Stimulated activated CD4-positive, alpha-beta T cell treated with anti-CD3 and anti-CD28 coated beads, Interleukin-12 subunit alpha, Interleukin-12 subunit beta, amount 100 ng/mL, for 48 hours (primary cell): ENCODE measurements at regions not wholly inside any gene's neighbourhood (a gene's known extent, or its start where the extent isn't known, plus 50 kb on each side); places are given as distances from the start of the nearest gene placed in this dataset.
"Not testable (repeated sequence)": the region's sequence is repeated elsewhere in the genome, so short reads cannot be mapped to it uniquely, and the experiment has no call there.

Experiments used
- DNase-seq, 3 donors: peaks; one replicate each; pipeline ENCODE4 v3.0.0-alpha.2; 2020; ENCODE audit warnings: low read depth in 2 of 3, low spot score in 1 of 3

GRCh38 chr12:61956545-61956944, 303.7 kb upstream of the USP15 start:
- no peak for DNase-seq

- no peak for DNase-seq
Measured at GRCh38 chr12:61974461-61974860, 285.7 kb upstream of the USP15 start.

GRCh38 chr12:61985830-61986229, 274.4 kb upstream of the USP15 start:
- no peak for DNase-seq

DNA sequence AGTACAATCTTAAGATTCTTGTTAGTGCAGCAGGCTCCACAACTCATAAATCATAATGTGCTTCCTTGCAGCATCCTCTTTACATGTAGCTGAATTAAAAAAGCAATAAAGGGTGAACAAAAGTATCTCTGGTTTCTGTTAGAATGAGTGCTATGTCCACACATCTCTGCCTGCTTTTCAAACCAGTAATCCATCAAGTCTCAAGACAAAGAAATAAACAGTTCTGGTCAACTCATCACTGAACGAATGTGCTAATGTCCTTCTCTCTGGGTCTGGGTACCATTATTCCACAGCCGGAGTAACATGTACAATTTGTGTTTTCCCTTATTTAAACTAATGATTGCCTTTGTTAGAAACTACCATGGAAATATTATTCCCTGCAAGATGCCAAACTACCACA, 273.0 kb upstream of the USP15 start:
- no peak for DNase-seq

DNA sequence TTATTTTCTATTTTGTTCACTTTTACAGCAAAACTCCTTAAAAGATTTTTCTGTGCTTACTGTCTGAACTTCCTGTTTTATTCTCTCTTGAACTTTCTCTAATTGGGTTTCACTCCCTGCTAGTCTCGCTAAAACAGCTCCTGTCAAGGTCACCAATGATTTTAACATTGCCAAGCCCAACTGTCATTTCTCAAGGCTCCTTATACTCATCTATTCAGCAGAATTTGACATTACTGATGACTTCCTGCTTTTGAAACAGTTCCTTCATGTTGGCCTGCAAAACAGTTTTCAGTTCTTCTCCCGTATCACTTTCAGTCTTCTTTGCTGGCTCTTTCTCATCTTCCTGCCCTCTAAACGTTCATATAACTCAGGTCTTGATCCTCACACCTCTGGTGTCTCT, 268.5 kb upstream of the USP15 start:
- no peak for DNase-seq

DNA sequence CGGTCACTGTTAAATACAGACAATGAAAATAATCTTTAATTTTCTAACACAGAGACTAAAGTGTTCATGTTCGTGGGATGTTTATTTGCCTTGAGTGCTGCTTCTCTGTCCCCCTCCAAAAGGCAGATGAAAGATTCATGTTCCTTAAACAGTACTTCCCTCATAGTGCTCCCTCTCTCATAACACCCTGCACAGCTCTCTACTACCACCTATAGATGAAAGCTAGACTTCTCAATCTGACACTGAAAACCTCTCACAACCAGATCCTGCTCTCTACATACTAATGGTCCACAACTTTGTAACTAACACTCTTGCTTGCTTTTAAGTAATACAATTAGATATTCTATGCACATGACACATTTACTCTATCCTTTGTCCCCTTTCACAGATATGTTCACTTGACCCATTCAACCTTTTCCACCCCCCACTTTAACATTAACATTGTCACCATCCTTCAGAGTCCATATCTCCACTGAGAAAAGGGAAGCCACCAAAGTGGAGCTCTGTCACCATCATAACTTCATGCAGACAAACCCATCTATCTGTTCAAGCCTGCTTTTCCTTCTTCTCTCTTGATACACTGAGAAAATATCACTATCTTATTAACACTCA, 266.4 kb upstream of the USP15 start:
- DNase-seq: no peak

DNA sequence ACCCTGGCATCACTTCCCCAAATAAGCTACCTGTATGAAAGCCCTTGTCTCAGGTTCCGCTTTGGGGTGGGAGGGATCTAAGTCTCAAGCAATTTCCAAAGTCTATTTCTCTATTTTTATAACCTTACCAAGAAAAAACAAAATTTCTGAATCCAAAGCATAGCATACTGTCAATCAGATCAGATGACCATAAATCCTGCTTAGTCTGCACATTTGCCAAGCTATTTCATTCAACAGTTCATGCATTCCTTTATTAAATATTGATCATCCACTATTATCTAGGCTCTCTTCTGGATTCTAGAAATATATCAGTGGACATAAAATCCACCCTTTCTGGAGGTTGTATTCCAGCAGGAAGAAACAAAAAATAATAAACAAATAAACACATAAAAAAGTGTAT, 263.5 kb upstream of the USP15 start:
- no peak for DNase-seq

DNA sequence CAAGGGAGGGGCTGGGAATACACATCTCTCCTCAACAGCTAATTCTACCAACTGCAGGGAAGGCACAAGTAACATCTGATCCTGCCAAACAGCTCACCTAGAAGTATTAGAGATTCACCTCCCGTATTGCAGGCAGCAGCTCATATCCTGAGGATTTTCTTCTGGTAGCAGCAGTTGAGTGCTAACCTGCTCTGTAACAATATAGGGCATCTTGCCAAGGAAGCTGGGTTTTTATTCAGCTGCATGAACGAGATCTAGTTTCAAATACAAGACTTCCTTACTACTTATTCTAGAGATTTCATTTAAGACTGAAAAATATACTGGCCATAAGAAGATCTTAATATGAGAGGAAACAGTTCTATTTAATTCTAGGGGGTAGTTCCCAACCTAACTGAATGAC, 261.4 kb upstream of the USP15 start:
- no peak for DNase-seq

DNA sequence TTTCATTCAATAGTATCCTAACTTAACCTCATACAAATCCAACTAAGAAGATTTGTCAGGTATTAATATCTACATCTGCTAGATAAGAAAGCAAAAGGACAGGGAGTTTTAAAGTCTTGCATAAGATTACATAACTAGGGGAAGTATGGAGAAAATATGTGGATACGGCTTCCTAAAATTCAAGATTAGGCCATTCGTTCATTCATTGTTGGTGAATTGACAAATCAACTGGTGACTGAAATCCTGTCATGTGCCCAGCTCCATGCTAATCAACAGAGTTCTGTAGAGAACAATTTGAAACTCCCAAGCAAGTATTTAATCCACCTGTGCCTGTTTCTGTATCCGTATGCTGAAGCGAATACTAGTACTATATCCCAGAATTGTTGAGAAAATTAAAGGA, 260.9 kb upstream of the USP15 start:
- DNase-seq: no peak

DNA sequence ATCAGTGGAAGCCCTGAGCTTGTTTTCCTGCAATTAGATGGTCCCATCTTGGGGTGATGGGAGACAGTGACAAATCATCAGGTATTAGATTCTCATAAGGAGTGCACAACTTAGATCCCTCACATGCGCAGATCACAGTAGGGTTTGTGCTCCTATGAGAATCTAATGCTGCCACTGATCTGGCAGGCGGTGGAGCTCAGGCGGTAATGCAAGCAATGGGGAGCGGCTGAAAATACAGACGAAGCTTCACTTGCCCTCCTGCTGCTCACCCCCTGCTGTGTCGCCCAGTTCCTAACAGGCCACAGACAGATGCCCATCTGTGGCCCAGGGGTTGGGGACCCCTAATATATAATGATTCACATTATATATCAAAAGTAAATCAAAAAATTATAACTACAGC, 258.8 kb upstream of the USP15 start:
- DNase-seq: no peak

DNA sequence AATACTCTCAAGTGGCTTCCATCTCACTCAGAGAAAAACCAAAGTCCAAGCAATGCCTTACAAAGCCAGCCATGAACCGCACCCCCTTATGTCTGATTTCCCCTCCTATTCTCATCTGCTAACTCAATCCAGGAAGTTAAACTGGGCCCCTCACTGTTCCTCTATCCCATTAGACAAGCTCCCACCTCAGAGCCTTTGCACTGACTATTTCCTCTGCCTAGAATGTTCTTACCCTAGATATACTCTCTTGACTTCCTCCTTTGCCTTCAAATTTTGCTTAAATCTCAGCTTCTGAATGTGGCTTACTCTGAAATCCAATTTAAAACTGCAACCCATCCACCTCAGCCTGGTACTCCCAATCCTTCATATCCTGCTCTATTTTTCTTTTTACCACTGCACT, 257.0 kb upstream of the USP15 start:
- DNase-seq: no peak

DNA sequence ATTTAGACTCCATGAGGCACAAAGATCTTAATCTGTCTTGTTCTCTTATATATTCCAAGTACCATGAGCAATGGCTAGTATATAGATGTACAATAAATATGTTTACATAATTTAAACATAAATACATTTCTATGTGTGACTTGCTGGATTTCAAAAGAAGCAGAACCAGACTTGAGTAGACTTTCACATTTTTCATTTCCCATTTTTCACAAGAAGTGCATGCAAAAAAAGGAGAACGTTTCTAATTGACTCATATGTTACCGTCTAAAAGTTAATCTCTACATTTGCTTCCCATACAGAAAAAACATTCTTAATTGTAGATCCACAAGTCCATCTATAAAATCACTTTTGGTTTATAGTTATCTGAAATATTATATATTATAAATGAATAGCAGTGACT, 256.5 kb upstream of the USP15 start:
- no peak for DNase-seq

- no peak for DNase-seq
Measured at GRCh38 chr12:62005615-62006014, 254.6 kb upstream of the USP15 start.

GRCh38 chr12:62006076-62006732, 254.0 kb upstream of the USP15 start:
- DNase-seq: peak in 1 of 3 donors; percentile 9

DNA sequence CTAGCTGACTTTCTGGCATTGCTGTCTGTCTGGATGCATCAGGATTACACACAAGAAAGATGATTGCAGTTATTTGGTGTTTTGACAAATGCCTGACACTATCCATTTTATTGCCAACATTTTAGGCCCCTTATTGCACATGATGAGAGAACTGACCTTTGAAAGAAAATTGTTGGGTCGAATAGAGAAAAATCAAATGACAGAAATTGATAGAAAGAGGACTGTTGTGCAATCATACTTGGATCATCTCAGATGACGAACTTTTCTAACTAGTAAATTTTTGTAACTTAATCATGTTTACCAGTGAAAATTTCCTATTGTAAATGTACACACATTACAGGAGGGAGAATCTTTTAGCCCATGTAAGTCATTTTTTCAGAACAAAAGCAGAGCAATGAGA, 251.5 kb upstream of the USP15 start:
- no peak for DNase-seq

DNA sequence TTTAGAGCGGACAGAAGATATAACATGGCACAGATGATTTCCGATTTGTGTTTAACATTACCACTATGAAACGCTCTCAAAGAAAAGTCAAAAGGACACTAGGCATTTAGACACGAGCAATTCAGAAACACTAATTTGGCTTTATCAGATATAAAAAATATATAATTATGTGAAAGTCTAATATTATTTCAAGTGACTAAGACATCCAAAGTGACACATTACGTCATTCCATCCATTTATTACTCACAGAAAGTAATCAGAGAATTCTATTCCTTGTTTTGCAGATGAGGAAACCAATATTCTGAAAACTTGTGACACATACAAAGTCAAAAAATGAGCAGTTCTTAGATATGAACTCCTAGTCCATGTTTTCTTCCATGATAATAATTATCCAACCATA, 250.8 kb upstream of the USP15 start:
- DNase-seq: no peak

DNA sequence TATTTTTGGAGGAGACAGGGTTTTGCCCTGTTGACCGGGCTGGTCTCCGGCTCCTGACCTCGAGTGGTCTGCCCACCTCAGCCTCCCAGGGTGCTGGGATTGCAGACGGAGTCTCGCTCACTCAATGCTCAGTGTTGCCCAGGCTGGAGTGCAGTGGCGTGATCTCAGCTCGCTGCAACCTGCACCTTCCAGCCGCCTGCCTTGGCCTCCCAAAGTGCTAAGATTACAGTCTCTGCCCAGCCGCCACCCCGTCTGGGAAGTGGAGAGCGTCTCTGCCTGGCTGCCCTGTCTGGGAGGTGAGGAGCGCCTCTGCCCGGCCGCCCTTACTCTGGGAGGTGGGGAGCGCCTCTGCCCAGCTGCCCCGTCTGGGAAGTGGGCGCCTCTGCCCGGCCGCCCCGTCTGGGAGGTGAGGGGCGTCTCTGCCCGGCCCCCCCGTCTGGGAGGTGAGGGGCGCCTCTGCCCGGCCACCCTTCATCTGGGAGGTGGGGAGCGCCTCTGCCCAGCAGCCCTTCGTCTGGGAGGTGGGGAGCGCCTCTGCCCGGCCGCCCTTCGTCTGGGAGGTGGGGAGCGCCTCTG, 249.8 kb upstream of the USP15 start:
- not testable (repeated sequence) for DNase-seq

DNA sequence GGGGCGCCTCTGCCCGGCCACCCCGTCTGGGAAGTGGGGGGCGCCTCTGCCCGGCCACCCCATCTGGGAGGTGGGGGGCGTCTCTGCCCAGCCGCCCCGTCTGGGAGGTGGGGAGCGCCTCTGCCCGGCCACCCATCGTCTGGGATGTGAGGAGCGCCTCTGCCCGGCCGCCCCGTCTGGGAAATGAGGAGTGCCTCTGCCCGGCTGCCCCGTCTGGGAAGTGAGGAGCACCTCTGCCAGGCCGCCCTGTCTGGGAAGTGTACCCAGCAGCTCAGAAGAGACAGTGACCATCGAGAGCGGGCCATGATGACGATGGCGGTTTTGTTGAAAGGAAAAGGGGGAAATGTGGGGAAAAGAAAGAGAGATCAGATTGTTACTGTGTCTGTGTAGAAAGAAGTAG, 249.2 kb upstream of the USP15 start:
- not testable (repeated sequence) for DNase-seq

- DNase-seq: no peak
Measured at GRCh38 chr12:62014330-62014729, 245.9 kb upstream of the USP15 start.

DNA sequence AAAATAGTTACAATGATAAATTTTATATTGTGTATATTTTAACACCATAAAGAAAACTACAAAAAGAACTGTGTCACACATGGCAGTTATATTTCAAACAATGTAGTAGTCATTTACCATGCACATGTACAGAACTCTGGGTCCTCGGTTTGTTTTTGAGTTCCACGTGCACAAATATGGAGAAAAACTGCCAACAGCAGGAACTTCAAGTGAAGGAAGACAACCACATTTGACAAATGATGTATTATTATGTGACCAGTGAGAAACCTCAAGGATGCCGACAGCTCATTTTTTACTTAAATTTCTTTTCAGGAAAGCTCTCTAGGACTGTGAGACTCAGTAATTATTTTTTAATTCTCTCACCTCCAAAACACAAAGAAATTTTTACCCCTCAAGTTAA, 244.2 kb upstream of the USP15 start:
- no peak for DNase-seq

DNA sequence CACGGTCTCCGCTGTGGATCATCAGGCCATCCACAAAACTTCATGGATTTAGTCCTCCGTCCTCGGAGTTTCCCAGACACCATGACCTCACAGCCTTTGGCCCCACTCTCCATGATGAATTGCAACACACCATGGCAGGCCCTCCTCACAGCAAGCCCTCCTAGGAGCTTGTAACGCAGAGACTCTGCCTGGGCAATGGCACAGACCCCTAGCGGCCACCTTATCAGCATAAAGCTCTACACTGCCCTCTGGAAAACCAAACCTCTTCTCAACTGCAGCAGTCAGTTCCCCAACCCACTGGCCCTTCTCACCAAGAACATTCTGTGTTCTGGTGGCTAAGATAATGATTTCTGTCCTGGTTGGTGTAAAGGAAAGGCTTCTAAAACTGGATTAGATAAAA, 238.4 kb upstream of the USP15 start:
- DNase-seq: no peak

DNA sequence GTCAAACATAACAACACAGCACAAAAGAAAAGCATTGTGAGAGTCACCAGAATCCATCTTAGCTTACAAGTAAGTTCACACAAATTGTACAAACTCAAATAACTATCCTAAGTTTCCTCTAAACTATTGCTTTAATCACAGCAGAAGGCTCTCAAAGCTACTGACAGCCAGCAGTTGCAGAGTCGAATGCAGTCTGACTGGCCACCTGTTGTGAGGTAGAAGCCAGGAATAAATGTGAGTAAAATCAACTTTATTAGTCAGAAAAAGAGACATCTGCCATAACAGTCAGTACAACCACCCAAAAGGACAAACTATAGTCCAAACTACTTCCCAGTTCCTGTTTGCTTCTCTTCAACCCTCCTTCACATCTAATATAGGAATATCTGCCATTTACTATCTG, 231.7 kb upstream of the USP15 start:
- no peak for DNase-seq

DNA sequence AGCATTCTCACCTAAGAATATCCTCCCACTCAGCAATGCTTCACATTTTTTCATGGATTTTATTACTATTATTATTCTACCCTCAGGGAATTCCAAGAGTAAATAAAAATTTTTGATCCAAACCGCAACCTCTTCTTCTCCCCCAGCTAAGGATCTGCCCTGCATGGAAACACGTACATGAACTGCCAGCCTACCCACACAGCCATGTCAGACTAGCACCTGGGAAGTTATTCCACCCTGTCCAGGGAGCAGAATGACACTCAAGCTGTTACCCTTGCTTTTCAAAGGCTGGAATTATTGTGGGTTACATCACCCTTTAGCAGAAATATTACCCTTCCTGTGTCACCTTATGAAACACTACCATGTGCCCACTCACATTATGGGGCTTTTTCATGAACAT, 227.3 kb upstream of the USP15 start:
- DNase-seq: no peak
